ENCODE measurements at regions not wholly inside any gene's neighbourhood (a gene's known extent, or its start where the extent isn't known, plus 50 kb on each side); places are given as distances from the start of the nearest gene placed in this dataset.

- H3K4me1 Mint-ChIP-seq = no peaks in the 10 kb centered on the region
- H3K9me3 Mint-ChIP-seq (ENCODE audit: low read depth) = no peaks in the 10 kb centered on the region
- H3K27me3 Mint-ChIP-seq = no peaks in the 10 kb centered on the region
- CTCF ChIA-PET = no interaction called here
- H3K4me3 Mint-ChIP-seq = no peak overlapping the region
- ATAC-seq (no peak), DNase-seq (no peak)
- no peak overlapping the region for H3K27ac Mint-ChIP-seq
- H3K36me3 Mint-ChIP-seq = no peaks in the 10 kb centered on the region
These were observed 131.0 kb upstream of the CSF3R start for GRCh38 chr1:36613721-36614120.

GRCh38 chr1:36612881-36613280 is 130.2 kb upstream of the CSF3R start:
- Mint-ChIP-seq H3K4me1 (no peaks in the 10 kb centered on the region), H3K4me3 (no peak overlapping the region), H3K27me3 (no peaks in the 10 kb centered on the region), H3K36me3 (no peaks in the 10 kb centered on the region), H3K9me3 (ENCODE audit: low read depth) (no peaks in the 10 kb centered on the region), H3K27ac (no peak overlapping the region)
- no peak for ATAC-seq
- CTCF ChIA-PET = no interaction called here
- no peak for DNase-seq

- Mint-ChIP-seq H3K9me3 (ENCODE audit: low read depth) (no peaks in the 10 kb centered on the region), H3K4me3 (no peak overlapping the region), H3K4me1 (peaks cover under 1% of the 10 kb centered on the region), H3K27ac (no peak overlapping the region), H3K36me3 (no peaks in the 10 kb centered on the region), H3K27me3 (no peaks in the 10 kb centered on the region)
- ATAC-seq (no peak), DNase-seq (no peak)
- CTCF ChIA-PET = no interaction called here
These were observed 129.4 kb upstream of the CSF3R start for GRCh38 chr1:36612121-36612520.

GRCh38 chr1:36609241-36610027 is 126.7 kb upstream of the CSF3R start:
- Mint-ChIP-seq H3K4me3 (no peak overlapping the region), H3K27ac (no peak overlapping the region), H3K27me3 (no peaks in the 10 kb centered on the region), H3K36me3 (no peaks in the 10 kb centered on the region), H3K4me1 (peaks cover 10% of the 10 kb centered on the region), H3K9me3 (ENCODE audit: low read depth) (no peaks in the 10 kb centered on the region)
- DNase-seq (peak; percentile 64), ATAC-seq (peak; percentile 75)
- CTCF ChIA-PET = interaction anchor here (0.9 to 1.3 kb wide), 4 partner anchors 93 to 567 kb away, joined by 3 to 4 read pairs (median 3); no protein-coding TSS in a partner anchor

- DNase-seq = no peak
- H3K36me3 Mint-ChIP-seq = no peaks in the 10 kb centered on the region
- peaks cover 10% of the 10 kb centered on the region for H3K4me1 Mint-ChIP-seq
- ATAC-seq = no peak
- H3K27ac Mint-ChIP-seq = no peak overlapping the region
- H3K9me3 Mint-ChIP-seq (ENCODE audit: low read depth) = no peaks in the 10 kb centered on the region
- no peaks in the 10 kb centered on the region for H3K27me3 Mint-ChIP-seq
- CTCF ChIA-PET = interaction anchor here (0.9 to 1.3 kb wide), 2 partner anchors 174 to 237 kb away, joined by 3 read pairs; no protein-coding TSS in a partner anchor
- no peak overlapping the region for H3K4me3 Mint-ChIP-seq
These were observed 125.6 kb upstream of the CSF3R start for GRCh38 chr1:36608272-36608671.

GRCh38 chr1:36607263-36607651 is 124.5 kb upstream of the CSF3R start:
- CTCF ChIA-PET = interaction anchor here (1.2 kb wide), 1 partner anchor 31 kb away, joined by 3 read pairs; no protein-coding TSS in a partner anchor
- H3K27ac Mint-ChIP-seq = no peak overlapping the region
- peaks cover 10% of the 10 kb centered on the region for H3K4me1 Mint-ChIP-seq
- DNase-seq (no peak), ATAC-seq (no peak)
- H3K27me3 Mint-ChIP-seq = no peaks in the 10 kb centered on the region
- H3K9me3 Mint-ChIP-seq (ENCODE audit: low read depth) = no peaks in the 10 kb centered on the region
- no peaks in the 10 kb centered on the region for H3K36me3 Mint-ChIP-seq
- H3K4me3 Mint-ChIP-seq = no peak overlapping the region

- H3K4me3 Mint-ChIP-seq = no peak overlapping the region
- H3K36me3 Mint-ChIP-seq = no peaks in the 10 kb centered on the region
- peaks cover 10% of the 10 kb centered on the region for H3K4me1 Mint-ChIP-seq
- no peak overlapping the region for H3K27ac Mint-ChIP-seq
- no peaks in the 10 kb centered on the region for H3K27me3 Mint-ChIP-seq
- no peaks in the 10 kb centered on the region for H3K9me3 Mint-ChIP-seq (ENCODE audit: low read depth)
- ATAC-seq = no peak
- DNase-seq = no peak
- CTCF ChIA-PET = interaction anchor here (1.2 kb wide), 1 partner anchor 31 kb away, joined by 3 read pairs; no protein-coding TSS in a partner anchor
These were observed 124.0 kb upstream of the CSF3R start for GRCh38 chr1:36606641-36607262.

- H3K4me1 Mint-ChIP-seq = peaks cover 10% of the 10 kb centered on the region
- no peaks in the 10 kb centered on the region for H3K27me3 Mint-ChIP-seq
- H3K36me3 Mint-ChIP-seq = no peaks in the 10 kb centered on the region
- no peak overlapping the region for H3K4me3 Mint-ChIP-seq
- no peak for DNase-seq
- CTCF ChIA-PET = no interaction called here
- no peak overlapping the region for H3K27ac Mint-ChIP-seq
- ATAC-seq = no peak
- no peaks in the 10 kb centered on the region for H3K9me3 Mint-ChIP-seq (ENCODE audit: low read depth)
These were observed 123.4 kb upstream of the CSF3R start for GRCh38 chr1:36605942-36606640.

GRCh38 chr1:36603461-36603860 is 120.7 kb upstream of the CSF3R start:
- Mint-ChIP-seq H3K9me3 (ENCODE audit: low read depth) (no peaks in the 10 kb centered on the region), H3K27me3 (peaks cover 4% of the 10 kb centered on the region), H3K4me3 (no peak overlapping the region), H3K27ac (no peak overlapping the region), H3K4me1 (peaks cover 10% of the 10 kb centered on the region), H3K36me3 (no peaks in the 10 kb centered on the region)
- no peak for ATAC-seq
- no peak for DNase-seq
- CTCF ChIA-PET = no interaction called here

GRCh38 chr1:36602184-36602583 is 119.5 kb upstream of the CSF3R start:
- CTCF ChIA-PET = no interaction called here
- no peaks in the 10 kb centered on the region for H3K36me3 Mint-ChIP-seq
- H3K27ac Mint-ChIP-seq = no peak overlapping the region
- DNase-seq (no peak), ATAC-seq (no peak)
- no peak overlapping the region for H3K4me3 Mint-ChIP-seq
- H3K4me1 Mint-ChIP-seq = peaks cover 10% of the 10 kb centered on the region
- H3K27me3 Mint-ChIP-seq = peaks cover 14% of the 10 kb centered on the region
- no peaks in the 10 kb centered on the region for H3K9me3 Mint-ChIP-seq (ENCODE audit: low read depth)

- CTCF ChIA-PET = interaction anchor here (1.4 kb wide), 1 partner anchor 83 kb away, joined by 4 read pairs; no protein-coding TSS in a partner anchor
- Mint-ChIP-seq H3K27me3 (peaks cover 23% of the 10 kb centered on the region), H3K4me1 (no peaks in the 10 kb centered on the region), H3K36me3 (no peaks in the 10 kb centered on the region), H3K4me3 (no peak overlapping the region), H3K9me3 (ENCODE audit: low read depth) (no peaks in the 10 kb centered on the region), H3K27ac (no peak overlapping the region)
- ATAC-seq (no peak), DNase-seq (no peak)
These were observed 117.1 kb upstream of the CSF3R start for GRCh38 chr1:36599828-36600227.

GRCh38 chr1:36597514-36597913 is 114.8 kb upstream of the CSF3R start:
- Mint-ChIP-seq H3K4me3 (no peak overlapping the region), H3K4me1 (no peaks in the 10 kb centered on the region), H3K9me3 (ENCODE audit: low read depth) (no peaks in the 10 kb centered on the region), H3K27me3 (peaks cover 31% of the 10 kb centered on the region), H3K27ac (no peak overlapping the region), H3K36me3 (no peaks in the 10 kb centered on the region)
- DNase-seq (no peak), ATAC-seq (no peak)
- CTCF ChIA-PET = interaction anchor here (1.1 kb wide), 1 partner anchor 21 kb away, joined by 3 read pairs; no protein-coding TSS in a partner anchor

GRCh38 chr1:36595921-36596320 is 113.2 kb upstream of the CSF3R start:
- no peak for ATAC-seq
- CTCF ChIA-PET = interaction anchor here (1.6 kb wide), 1 partner anchor 20 kb away, joined by 5 read pairs; no protein-coding TSS in a partner anchor
- H3K4me1 Mint-ChIP-seq = no peaks in the 10 kb centered on the region
- no peaks in the 10 kb centered on the region for H3K36me3 Mint-ChIP-seq
- H3K4me3 Mint-ChIP-seq = no peak overlapping the region
- peaks cover 41% of the 10 kb centered on the region for H3K27me3 Mint-ChIP-seq
- no peak for DNase-seq
- no peaks in the 10 kb centered on the region for H3K9me3 Mint-ChIP-seq (ENCODE audit: low read depth)
- no peak overlapping the region for H3K27ac Mint-ChIP-seq
